ENCODE measurements at regions not wholly inside any gene's neighbourhood (a gene's known extent, or its start where the extent isn't known, plus 50 kb on each side); places are given as distances from the start of the nearest gene placed in this dataset.

DNA sequence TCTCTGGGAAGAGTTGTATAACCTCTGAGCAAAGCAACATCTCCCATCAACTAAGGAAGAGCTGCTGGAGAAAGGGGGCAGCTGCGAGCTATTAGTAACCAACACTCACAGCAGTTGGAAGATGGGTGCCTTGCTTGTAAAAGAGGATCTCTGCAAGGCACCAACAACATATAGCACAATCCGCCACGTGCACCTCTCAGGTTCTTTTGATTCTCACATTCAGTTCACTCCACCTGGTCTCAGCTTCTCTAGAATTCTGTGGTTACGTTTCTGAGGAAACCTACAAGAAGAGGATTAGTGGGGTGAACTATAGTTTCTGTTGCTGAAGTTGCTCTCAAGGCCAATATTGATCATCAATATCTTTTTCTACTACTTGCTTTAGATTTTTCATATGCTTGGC, 117.1 kb downstream of the RPS24 start:
- Histone ChIP-seq H3K9me3 (ENCODE audit: low read depth, low read length, poor library complexity, severe bottlenecking) (no peaks in the 10 kb centered on the region), H3K4me1 (ENCODE audit: insufficient read depth, low read length, poor library complexity, severe bottlenecking) (no peaks in the 10 kb centered on the region), H3K27me3 (replicated peaks; ENCODE audit: insufficient read depth, low read depth, low read length, poor library complexity) (no peaks in the 10 kb centered on the region), H3K4me3 (ENCODE audit: low read depth, low read length, poor library complexity, severe bottlenecking) (no peak overlapping the region), H3K36me3 (ENCODE audit: insufficient read depth, low read length, poor library complexity, severe bottlenecking) (no peaks in the 10 kb centered on the region), H3K27ac (ENCODE audit: low read depth, low read length, poor library complexity, severe bottlenecking) (no peak overlapping the region)
- ChIA-PET CTCF (no interaction called here), POLR2A (ENCODE audit: low non-redundant PET) (no interaction called here)
- no peak for DNase-seq (ENCODE audit: low spot score)
- intact Hi-C loops (cut with micrococcal nuclease; ENCODE audit: unreplicated experiment): no loop called here
- no TSS peak for BruUV-seq (replicated peaks)
- no peak for TF ChIP-seq EZH2 (IDR thresholded peaks at IDR 0.05; ENCODE audit: borderline replicate concordance, low read depth, low read length, poor library complexity, severe bottlenecking)
- TF ChIP-seq, protein P1, sequence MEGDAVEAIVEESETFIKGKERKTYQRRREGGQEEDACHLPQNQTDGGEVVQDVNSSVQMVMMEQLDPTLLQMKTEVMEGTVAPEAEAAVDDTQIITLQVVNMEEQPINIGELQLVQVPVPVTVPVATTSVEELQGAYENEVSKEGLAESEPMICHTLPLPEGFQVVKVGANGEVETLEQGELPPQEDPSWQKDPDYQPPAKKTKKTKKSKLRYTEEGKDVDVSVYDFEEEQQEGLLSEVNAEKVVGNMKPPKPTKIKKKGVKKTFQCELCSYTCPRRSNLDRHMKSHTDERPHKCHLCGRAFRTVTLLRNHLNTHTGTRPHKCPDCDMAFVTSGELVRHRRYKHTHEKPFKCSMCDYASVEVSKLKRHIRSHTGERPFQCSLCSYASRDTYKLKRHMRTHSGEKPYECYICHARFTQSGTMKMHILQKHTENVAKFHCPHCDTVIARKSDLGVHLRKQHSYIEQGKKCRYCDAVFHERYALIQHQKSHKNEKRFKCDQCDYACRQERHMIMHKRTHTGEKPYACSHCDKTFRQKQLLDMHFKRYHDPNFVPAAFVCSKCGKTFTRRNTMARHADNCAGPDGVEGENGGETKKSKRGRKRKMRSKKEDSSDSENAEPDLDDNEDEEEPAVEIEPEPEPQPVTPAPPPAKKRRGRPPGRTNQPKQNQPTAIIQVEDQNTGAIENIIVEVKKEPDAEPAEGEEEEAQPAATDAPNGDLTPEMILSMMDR (conservative IDR thresholded peaks at IDR 0.05; ENCODE audit: low read depth, low read length): no peak

GRCh38 chr10:78155722-78156121, 122.1 kb downstream of the RPS24 start:
- POLR2A ChIA-PET (ENCODE audit: low non-redundant PET): no interaction called here
- CTCF ChIA-PET: no interaction called here

GRCh38 chr10:78160591-78160990, 126.9 kb downstream of the RPS24 start:
- no peaks in the 10 kb centered on the region for H3K4me1 ChIP-seq (ENCODE audit: insufficient read depth, low read length, poor library complexity, severe bottlenecking)
- intact Hi-C loops (cut with micrococcal nuclease; ENCODE audit: unreplicated experiment): no loop called here
- H3K27me3 ChIP-seq (replicated peaks; ENCODE audit: insufficient read depth, low read depth, low read length, poor library complexity): no peaks in the 10 kb centered on the region
- H3K4me3 ChIP-seq (ENCODE audit: low read depth, low read length, poor library complexity, severe bottlenecking): no peak overlapping the region
- ChIA-PET POLR2A (ENCODE audit: low non-redundant PET) (no interaction called here), CTCF (no interaction called here)
- TF ChIP-seq, protein P1 (conservative IDR thresholded peaks at IDR 0.05; ENCODE audit: low read depth, low read length): no peak
- TF ChIP-seq EZH2 (IDR thresholded peaks at IDR 0.05; ENCODE audit: borderline replicate concordance, low read depth, low read length, poor library complexity, severe bottlenecking): no peak
- H3K27ac ChIP-seq (ENCODE audit: low read depth, low read length, poor library complexity, severe bottlenecking): no peak overlapping the region
- BruUV-seq (replicated peaks): no TSS peak
- no peaks in the 10 kb centered on the region for H3K36me3 ChIP-seq (ENCODE audit: insufficient read depth, low read length, poor library complexity, severe bottlenecking)
- no peaks in the 10 kb centered on the region for H3K9me3 ChIP-seq (ENCODE audit: low read depth, low read length, poor library complexity, severe bottlenecking)
- no peak for DNase-seq (ENCODE audit: low spot score)

More at GRCh38 chr10:78155722-78156121, 122.1 kb downstream of the RPS24 start:
- Histone ChIP-seq H3K36me3 (ENCODE audit: insufficient read depth, low read length, poor library complexity, severe bottlenecking) (no peaks in the 10 kb centered on the region), H3K9me3 (ENCODE audit: low read depth, low read length, poor library complexity, severe bottlenecking) (no peaks in the 10 kb centered on the region), H3K27me3 (replicated peaks; ENCODE audit: insufficient read depth, low read depth, low read length, poor library complexity) (no peaks in the 10 kb centered on the region), H3K4me1 (ENCODE audit: insufficient read depth, low read length, poor library complexity, severe bottlenecking) (no peaks in the 10 kb centered on the region), H3K27ac (ENCODE audit: low read depth, low read length, poor library complexity, severe bottlenecking) (no peak overlapping the region), H3K4me3 (ENCODE audit: low read depth, low read length, poor library complexity, severe bottlenecking) (no peak overlapping the region)
- TF ChIP-seq, protein P1 (conservative IDR thresholded peaks at IDR 0.05; ENCODE audit: low read depth, low read length): no peak
- TF ChIP-seq EZH2 (IDR thresholded peaks at IDR 0.05; ENCODE audit: borderline replicate concordance, low read depth, low read length, poor library complexity, severe bottlenecking): no peak
- DNase-seq (ENCODE audit: low spot score): no peak
- no TSS peak for BruUV-seq (replicated peaks)
- intact Hi-C loops (cut with micrococcal nuclease; ENCODE audit: unreplicated experiment): no loop called here
